DND-41 (cell line): ENCODE measurements at regions not wholly inside any gene's neighbourhood (a gene's known extent, or its start where the extent isn't known, plus 50 kb on each side); places are given as distances from the start of the nearest gene placed in this dataset.

Experiments used
- EZH2 ChIP-seq: IDR thresholded peaks from 3 replicates; pipeline ENCODE4 v1.6.1; 2012; ENCODE audit warnings: borderline replicate concordance, low read depth, mild to moderate bottlenecking, moderate library complexity, low read length, inconsistent platforms; ENCODE audit not compliant: severe bottlenecking
- TF ChIP-seq, protein P1 (sequence below): IDR thresholded peaks from 2 replicates; pipeline ENCODE4 v1.5.1; 2012; ENCODE audit warnings: borderline replicate concordance, low read length, moderate library complexity, mild to moderate bottlenecking; ENCODE audit not compliant: poor library complexity, severe bottlenecking; ENCODE audit errors: extremely low read depth

DNA sequence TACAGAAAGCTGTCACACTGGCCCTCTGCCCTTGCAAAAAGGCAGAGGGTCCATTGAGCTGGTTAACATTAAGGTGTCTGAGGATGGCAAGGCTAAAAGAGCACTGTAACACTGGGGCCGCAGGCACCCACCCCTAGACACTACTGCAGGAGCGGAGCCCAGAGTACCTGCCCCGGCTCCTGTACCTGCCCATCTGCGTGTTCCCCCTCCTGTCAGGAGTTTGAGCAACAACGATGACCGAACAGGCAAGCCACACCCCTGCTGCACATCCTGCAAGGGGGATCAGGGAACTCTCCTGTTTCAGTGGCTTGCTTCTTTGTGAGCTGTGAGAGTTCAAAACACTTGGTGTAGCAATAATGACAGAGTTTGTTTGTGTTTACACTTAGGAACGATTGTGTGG lies 117.4 kb upstream of the STARD13 start:
- TF ChIP-seq, protein P1, sequence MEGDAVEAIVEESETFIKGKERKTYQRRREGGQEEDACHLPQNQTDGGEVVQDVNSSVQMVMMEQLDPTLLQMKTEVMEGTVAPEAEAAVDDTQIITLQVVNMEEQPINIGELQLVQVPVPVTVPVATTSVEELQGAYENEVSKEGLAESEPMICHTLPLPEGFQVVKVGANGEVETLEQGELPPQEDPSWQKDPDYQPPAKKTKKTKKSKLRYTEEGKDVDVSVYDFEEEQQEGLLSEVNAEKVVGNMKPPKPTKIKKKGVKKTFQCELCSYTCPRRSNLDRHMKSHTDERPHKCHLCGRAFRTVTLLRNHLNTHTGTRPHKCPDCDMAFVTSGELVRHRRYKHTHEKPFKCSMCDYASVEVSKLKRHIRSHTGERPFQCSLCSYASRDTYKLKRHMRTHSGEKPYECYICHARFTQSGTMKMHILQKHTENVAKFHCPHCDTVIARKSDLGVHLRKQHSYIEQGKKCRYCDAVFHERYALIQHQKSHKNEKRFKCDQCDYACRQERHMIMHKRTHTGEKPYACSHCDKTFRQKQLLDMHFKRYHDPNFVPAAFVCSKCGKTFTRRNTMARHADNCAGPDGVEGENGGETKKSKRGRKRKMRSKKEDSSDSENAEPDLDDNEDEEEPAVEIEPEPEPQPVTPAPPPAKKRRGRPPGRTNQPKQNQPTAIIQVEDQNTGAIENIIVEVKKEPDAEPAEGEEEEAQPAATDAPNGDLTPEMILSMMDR: no peak
- no peak for TF ChIP-seq EZH2
